ENCODE measurements at regions not wholly inside any gene's neighbourhood (a gene's known extent, or its start where the extent isn't known, plus 50 kb on each side); places are given as distances from the start of the nearest gene placed in this dataset.

DNA sequence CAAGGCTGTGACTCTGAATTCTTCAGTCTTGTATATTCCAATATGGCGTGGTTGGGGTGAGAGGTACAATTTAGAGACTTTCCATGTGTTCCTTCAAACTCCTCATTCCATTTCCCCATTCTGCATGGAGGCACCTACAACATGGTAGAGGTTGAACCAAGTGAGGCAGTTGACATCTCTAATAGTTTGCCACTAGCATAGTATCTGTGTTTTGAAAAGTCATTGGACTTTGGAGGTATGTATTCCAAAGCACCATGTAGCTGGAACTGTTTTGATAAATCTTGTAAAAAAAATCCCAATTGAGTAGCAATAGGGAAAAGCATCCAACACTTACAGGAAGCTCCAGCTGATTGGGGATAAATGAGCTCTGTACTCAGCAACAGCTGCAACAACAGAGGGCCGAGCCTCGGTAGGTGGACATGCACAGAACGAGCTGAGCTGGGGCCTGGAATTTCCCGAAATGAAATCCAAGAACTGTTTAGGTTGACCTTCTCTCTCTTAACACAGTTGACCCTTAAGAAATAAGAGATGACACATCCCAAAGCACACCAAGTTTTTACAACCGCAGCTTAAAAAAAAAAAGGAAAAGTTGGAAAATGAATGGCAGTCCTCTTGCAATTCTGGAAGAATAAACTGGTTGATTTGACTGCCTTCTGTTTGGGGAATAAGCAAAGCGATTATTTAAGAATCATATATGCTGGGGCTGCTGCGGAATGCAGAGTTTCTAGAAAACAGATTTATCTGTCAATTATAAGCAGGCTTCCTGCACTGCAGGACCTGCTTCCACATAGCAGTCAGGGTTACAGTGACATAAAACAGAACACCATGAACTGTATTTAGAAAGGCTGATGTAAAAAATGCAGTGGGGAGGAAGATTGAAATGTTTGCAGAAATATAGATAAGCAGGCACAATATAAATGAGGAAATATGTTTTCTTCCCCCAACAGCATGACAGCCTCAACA lies 194.6 kb upstream of the KRR1 start (continued):
- TF ChIP-seq, protein P1, sequence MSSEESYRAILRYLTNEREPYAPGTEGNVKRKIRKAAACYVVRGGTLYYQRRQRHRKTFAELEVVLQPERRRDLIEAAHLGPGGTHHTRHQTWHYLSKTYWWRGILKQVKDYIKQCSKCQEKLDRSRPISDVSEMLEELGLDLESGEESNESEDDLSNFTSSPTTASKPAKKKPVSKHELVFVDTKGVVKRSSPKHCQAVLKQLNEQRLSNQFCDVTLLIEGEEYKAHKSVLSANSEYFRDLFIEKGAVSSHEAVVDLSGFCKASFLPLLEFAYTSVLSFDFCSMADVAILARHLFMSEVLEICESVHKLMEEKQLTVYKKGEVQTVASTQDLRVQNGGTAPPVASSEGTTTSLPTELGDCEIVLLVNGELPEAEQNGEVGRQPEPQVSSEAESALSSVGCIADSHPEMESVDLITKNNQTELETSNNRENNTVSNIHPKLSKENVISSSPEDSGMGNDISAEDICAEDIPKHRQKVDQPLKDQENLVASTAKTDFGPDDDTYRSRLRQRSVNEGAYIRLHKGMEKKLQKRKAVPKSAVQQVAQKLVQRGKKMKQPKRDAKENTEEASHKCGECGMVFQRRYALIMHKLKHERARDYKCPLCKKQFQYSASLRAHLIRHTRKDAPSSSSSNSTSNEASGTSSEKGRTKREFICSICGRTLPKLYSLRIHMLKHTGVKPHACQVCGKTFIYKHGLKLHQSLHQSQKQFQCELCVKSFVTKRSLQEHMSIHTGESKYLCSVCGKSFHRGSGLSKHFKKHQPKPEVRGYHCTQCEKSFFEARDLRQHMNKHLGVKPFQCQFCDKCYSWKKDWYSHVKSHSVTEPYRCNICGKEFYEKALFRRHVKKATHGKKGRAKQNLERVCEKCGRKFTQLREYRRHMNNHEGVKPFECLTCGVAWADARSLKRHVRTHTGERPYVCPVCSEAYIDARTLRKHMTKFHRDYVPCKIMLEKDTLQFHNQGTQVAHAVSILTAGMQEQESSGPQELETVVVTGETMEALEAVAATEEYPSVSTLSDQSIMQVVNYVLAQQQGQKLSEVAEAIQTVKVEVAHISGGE (CRISPR knock-in tag; IDR thresholded peaks at IDR 0.05): peak in 1 of 3 experiments; percentile 68; a peak in 1 of 6 replicates
- TF ChIP-seq MIER1 (IDR thresholded peaks at IDR 0.05; ENCODE audit: low read depth) (no peak), ZNF175 (CRISPR knock-in tag; IDR thresholded peaks at IDR 0.05; ENCODE audit: low read depth) (peak; percentile 41; the same call in 1 of the 2 replicates), NCOA4 (IDR thresholded peaks at IDR 0.05; ENCODE audit: partially characterized antibody) (no peak), FOSL1 (tag; conservative IDR thresholded peaks at IDR 0.05) (no peak), LARP7 (IDR thresholded peaks at IDR 0.05) (no peak), NELFE (IDR thresholded peaks at IDR 0.05; ENCODE audit: insufficient read depth, insufficient read length) (no peak), TAF15 (IDR thresholded peaks at IDR 0.05; ENCODE audit: low read depth, low read length) (no peak), NFRKB (IDR thresholded peaks at IDR 0.05; ENCODE audit: low read depth) (0 out of 2 replicates have a peak, but pooled peaks have one; percentile 12), KLF1 (tag; IDR thresholded peaks at IDR 0.05) (no peak), ZNF282 (CRISPR knock-in tag; IDR thresholded peaks at IDR 0.05) (no peak), RCOR1 (IDR thresholded peaks at IDR 0.05; ENCODE audit: borderline replicate concordance in 1 of 2, low read depth in 2 of 2, low read length in 2 of 2) (0 out of 4 replicates have a peak, but pooled peaks of 1 of the 2 experiments have one; percentile 5), ARID2 (IDR thresholded peaks at IDR 0.05) (no peak), SMARCA4 (IDR thresholded peaks at IDR 0.05) (no peak)
- TF ChIP-seq, protein P2, sequence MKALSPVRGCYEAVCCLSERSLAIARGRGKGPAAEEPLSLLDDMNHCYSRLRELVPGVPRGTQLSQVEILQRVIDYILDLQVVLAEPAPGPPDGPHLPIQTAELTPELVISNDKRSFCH (CRISPR knock-in tag; IDR thresholded peaks at IDR 0.05): no peak
- TF ChIP-seq, protein P2 (tag; IDR thresholded peaks at IDR 0.05): peak; percentile 69; the same call in 1 of the 2 replicates
- TF ChIP-seq, protein P3, sequence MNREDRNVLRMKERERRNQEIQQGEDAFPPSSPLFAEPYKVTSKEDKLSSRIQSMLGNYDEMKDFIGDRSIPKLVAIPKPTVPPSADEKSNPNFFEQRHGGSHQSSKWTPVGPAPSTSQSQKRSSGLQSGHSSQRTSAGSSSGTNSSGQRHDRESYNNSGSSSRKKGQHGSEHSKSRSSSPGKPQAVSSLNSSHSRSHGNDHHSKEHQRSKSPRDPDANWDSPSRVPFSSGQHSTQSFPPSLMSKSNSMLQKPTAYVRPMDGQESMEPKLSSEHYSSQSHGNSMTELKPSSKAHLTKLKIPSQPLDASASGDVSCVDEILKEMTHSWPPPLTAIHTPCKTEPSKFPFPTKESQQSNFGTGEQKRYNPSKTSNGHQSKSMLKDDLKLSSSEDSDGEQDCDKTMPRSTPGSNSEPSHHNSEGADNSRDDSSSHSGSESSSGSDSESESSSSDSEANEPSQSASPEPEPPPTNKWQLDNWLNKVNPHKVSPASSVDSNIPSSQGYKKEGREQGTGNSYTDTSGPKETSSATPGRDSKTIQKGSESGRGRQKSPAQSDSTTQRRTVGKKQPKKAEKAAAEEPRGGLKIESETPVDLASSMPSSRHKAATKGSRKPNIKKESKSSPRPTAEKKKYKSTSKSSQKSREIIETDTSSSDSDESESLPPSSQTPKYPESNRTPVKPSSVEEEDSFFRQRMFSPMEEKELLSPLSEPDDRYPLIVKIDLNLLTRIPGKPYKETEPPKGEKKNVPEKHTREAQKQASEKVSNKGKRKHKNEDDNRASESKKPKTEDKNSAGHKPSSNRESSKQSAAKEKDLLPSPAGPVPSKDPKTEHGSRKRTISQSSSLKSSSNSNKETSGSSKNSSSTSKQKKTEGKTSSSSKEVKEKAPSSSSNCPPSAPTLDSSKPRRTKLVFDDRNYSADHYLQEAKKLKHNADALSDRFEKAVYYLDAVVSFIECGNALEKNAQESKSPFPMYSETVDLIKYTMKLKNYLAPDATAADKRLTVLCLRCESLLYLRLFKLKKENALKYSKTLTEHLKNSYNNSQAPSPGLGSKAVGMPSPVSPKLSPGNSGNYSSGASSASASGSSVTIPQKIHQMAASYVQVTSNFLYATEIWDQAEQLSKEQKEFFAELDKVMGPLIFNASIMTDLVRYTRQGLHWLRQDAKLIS (CRISPR knock-in tag; IDR thresholded peaks at IDR 0.05): no peak
- TF ChIP-seq, protein P4, sequence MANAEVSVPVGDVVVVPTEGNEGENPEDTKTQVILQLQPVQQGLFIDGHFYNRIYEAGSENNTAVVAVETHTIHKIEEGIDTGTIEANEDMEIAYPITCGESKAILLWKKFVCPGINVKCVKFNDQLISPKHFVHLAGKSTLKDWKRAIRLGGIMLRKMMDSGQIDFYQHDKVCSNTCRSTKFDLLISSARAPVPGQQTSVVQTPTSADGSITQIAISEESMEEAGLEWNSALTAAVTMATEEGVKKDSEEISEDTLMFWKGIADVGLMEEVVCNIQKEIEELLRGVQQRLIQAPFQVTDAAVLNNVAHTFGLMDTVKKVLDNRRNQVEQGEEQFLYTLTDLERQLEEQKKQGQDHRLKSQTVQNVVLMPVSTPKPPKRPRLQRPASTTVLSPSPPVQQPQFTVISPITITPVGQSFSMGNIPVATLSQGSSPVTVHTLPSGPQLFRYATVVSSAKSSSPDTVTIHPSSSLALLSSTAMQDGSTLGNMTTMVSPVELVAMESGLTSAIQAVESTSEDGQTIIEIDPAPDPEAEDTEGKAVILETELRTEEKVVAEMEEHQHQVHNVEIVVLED (CRISPR knock-in tag; IDR thresholded peaks at IDR 0.05): no peak
